ENCODE measurements at regions not wholly inside any gene's neighbourhood (a gene's known extent, or its start where the extent isn't known, plus 50 kb on each side); places are given as distances from the start of the nearest gene placed in this dataset.

GRCh38 chr16:79971237-79971572, 370.7 kb upstream of the MAF start:
- no peak for TF ChIP-seq CTCF (IDR thresholded peaks at IDR 0.05; ENCODE audit: low read depth, low read length)
- DNase-seq (ENCODE audit: low read depth in 2 of 2): no peak
- H3K4me3 ChIP-seq (replicated peaks in 1 of 2; ENCODE audit: low read depth in 2 of 2, low read length in 2 of 2): no peak overlapping the region

- no peak overlapping the region for H3K4me3 ChIP-seq (replicated peaks in 1 of 2; ENCODE audit: low read depth in 2 of 2, low read length in 2 of 2)
- no peak for TF ChIP-seq CTCF (IDR thresholded peaks at IDR 0.05; ENCODE audit: low read depth, low read length)
- DNase-seq (ENCODE audit: low read depth in 2 of 2): peak; percentile 23 to 29
These were observed 370.2 kb upstream of the MAF start for GRCh38 chr16:79970551-79971236.

- no peak for TF ChIP-seq CTCF (IDR thresholded peaks at IDR 0.05; ENCODE audit: low read depth, low read length)
- H3K4me3 ChIP-seq (replicated peaks in 1 of 2; ENCODE audit: low read depth in 2 of 2, low read length in 2 of 2): no peak overlapping the region
- DNase-seq (ENCODE audit: low read depth in 2 of 2): no peak
These were observed 369.6 kb upstream of the MAF start for GRCh38 chr16:79970087-79970486.

GRCh38 chr16:79969458-79969857, 368.9 kb upstream of the MAF start:
- no peak overlapping the region for H3K4me3 ChIP-seq (replicated peaks in 1 of 2; ENCODE audit: low read depth in 2 of 2, low read length in 2 of 2)
- no peak for TF ChIP-seq CTCF (IDR thresholded peaks at IDR 0.05; ENCODE audit: low read depth, low read length)
- DNase-seq (ENCODE audit: low read depth in 2 of 2): no peak

GRCh38 chr16:79966226-79966625, 365.7 kb upstream of the MAF start:
- no peak for TF ChIP-seq CTCF (IDR thresholded peaks at IDR 0.05; ENCODE audit: low read depth, low read length)
- no peak for DNase-seq (ENCODE audit: low read depth in 2 of 2)
- H3K4me3 ChIP-seq (replicated peaks in 1 of 2; ENCODE audit: low read depth in 2 of 2, low read length in 2 of 2): no peak overlapping the region

- no peak overlapping the region for H3K4me3 ChIP-seq (replicated peaks in 1 of 2; ENCODE audit: low read depth in 2 of 2, low read length in 2 of 2)
- no peak for DNase-seq (ENCODE audit: low read depth in 2 of 2)
- TF ChIP-seq CTCF (IDR thresholded peaks at IDR 0.05; ENCODE audit: low read depth, low read length): no peak
These were observed 365.2 kb upstream of the MAF start for GRCh38 chr16:79965718-79966117.

- DNase-seq (ENCODE audit: low read depth in 2 of 2): no peak
- no peak for TF ChIP-seq CTCF (IDR thresholded peaks at IDR 0.05; ENCODE audit: low read depth, low read length)
- no peak overlapping the region for H3K4me3 ChIP-seq (replicated peaks in 1 of 2; ENCODE audit: low read depth in 2 of 2, low read length in 2 of 2)
These were observed 363.6 kb upstream of the MAF start for GRCh38 chr16:79964104-79964503.
